ELF-1 (cell line): ENCODE measurements at regions not wholly inside any gene's neighbourhood (a gene's known extent, or its start where the extent isn't known, plus 50 kb on each side); places are given as distances from the start of the nearest gene placed in this dataset.
"Not testable (repeated sequence)": the region's sequence is repeated elsewhere in the genome, so short reads cannot be mapped to it uniquely, and the experiment has no call there.

Experiments used
- DNase-seq: peaks from one replicate; pipeline ENCODE4 v3.0.0-alpha.2; 2016; ENCODE audit warnings: low read depth, low spot score

GRCh38 chr19:28386470-28386869 is 826.5 kb downstream of the UQCRFS1 start:
- no peak for DNase-seq

- DNase-seq, result no peak
These were observed 826.9 kb downstream of the UQCRFS1 start for GRCh38 chr19:28386066-28386465.

GRCh38 chr19:28377077-28377476 is 835.9 kb downstream of the UQCRFS1 start:
- DNase-seq, result no peak

- no peak for DNase-seq
These were observed 838.0 kb downstream of the UQCRFS1 start for GRCh38 chr19:28374971-28375370.

- no peak for DNase-seq
These were observed 840.2 kb downstream of the UQCRFS1 start for GRCh38 chr19:28372576-28373247.

GRCh38 chr19:28367146-28367545 is 845.8 kb downstream of the UQCRFS1 start:
- no peak for DNase-seq

- DNase-seq, result no peak
These were observed 849.7 kb downstream of the UQCRFS1 start for GRCh38 chr19:28363254-28363653.

GRCh38 chr19:28359431-28360414 is 853.2 kb downstream of the UQCRFS1 start:
- DNase-seq, result no peak

GRCh38 chr19:28358633-28359032 is 854.3 kb downstream of the UQCRFS1 start:
- no peak for DNase-seq

- no peak for DNase-seq
These were observed 861.2 kb downstream of the UQCRFS1 start for GRCh38 chr19:28351761-28352160.

GRCh38 chr19:28351321-28351720 is 861.6 kb downstream of the UQCRFS1 start:
- not testable (repeated sequence) for DNase-seq

GRCh38 chr19:28350673-28351072 is 862.3 kb downstream of the UQCRFS1 start:
- DNase-seq, result no peak

GRCh38 chr19:28350037-28350436 is 862.9 kb downstream of the UQCRFS1 start:
- no peak for DNase-seq

- no peak for DNase-seq
These were observed 863.3 kb downstream of the UQCRFS1 start for GRCh38 chr19:28349604-28350003.

GRCh38 chr19:28345811-28346210 is 867.1 kb downstream of the UQCRFS1 start:
- no peak for DNase-seq

GRCh38 chr19:28341810-28342350 is 871.1 kb downstream of the UQCRFS1 start:
- DNase-seq, result no peak

- DNase-seq, result no peak
These were observed 878.5 kb downstream of the UQCRFS1 start for GRCh38 chr19:28334419-28334818.

- no peak for DNase-seq
These were observed 879.0 kb downstream of the UQCRFS1 start for GRCh38 chr19:28333909-28334308.

GRCh38 chr19:28332886-28333285 is 880.1 kb downstream of the UQCRFS1 start:
- no peak for DNase-seq

GRCh38 chr19:28332351-28332750 is 880.6 kb downstream of the UQCRFS1 start:
- DNase-seq, result no peak

- DNase-seq, result no peak
These were observed 881.4 kb downstream of the UQCRFS1 start for GRCh38 chr19:28331596-28331995.

GRCh38 chr19:28330831-28331230 is 882.1 kb downstream of the UQCRFS1 start:
- no peak for DNase-seq
